ENCODE measurements at regions not wholly inside any gene's neighbourhood (a gene's known extent, or its start where the extent isn't known, plus 50 kb on each side); places are given as distances from the start of the nearest gene placed in this dataset.

DNA sequence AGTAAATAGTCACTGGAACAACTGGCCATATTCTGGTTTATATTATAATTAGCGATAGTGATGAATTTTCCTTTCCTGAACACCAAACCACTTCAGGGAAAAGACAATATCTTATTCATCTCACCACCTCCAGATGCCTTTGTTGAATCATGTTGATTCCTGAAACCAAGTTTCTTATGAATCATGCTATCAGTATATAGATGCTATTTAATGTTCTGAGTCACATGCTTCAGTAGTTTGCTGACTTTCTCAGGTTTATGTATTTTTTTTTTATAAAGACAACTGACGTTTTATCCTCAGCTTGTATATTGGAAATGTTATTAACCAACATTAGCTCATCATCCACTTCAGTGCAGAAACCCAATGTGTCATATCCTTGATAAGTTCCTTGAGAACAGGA, 710.2 kb upstream of the POU3F2 start:
- TF ChIP-seq EZH2 (IDR thresholded peaks at IDR 0.05; ENCODE audit: insufficient read depth, poor library complexity, severe bottlenecking) (no peak), EZH2phosphoT487 (IDR thresholded peaks at IDR 0.05; ENCODE audit: insufficient read depth, low read depth) (no peak)

Measured in GM23248 (cell line).